ENCODE measurements at regions not wholly inside any gene's neighbourhood (a gene's known extent, or its start where the extent isn't known, plus 50 kb on each side); places are given as distances from the start of the nearest gene placed in this dataset.

DNA sequence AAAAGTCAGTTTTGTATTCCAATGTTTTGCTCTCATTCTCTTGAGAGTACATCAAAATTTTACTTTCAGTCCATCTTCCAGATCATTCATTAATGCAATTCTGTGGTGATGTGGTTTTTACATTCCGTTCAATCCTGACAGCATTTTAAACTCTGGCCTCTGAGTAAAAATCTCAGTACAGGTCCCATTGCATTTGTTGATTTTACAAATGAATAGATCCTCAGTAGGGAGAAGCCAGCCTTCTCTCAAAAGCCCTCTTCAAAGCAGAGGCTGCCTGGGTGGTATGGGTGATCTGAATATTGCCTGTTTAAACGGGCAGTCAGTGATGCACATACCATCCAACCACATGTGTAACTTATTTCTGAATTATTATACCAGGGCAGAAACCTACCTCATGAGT is 72.5 kb upstream of the TSC22D2 start:
- no peak overlapping the region for H3K27ac ChIP-seq
- no peak for TF ChIP-seq ZFX (IDR thresholded peaks at IDR 0.05; ENCODE audit: borderline replicate concordance)

DNA sequence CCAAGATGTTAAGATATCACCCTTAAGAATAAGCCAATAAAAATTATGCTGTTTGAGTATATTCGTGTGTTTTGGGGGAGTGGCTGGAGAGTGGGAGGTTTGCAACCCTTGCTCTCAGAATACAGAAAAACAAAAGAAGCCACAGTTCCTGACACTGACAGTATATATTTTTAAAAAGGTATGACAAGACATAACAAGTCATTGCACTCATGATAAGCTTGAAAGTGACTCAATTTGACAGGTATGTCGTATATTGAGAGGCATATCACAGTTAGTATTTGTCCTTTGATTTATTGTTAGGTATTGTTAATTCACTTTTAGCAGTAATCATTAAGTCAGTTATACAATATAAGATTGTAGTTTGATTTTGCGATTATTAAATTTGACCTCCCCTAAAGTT is 73.1 kb upstream of the TSC22D2 start:
- no peak for TF ChIP-seq ZFX (IDR thresholded peaks at IDR 0.05; ENCODE audit: borderline replicate concordance)
- TF ChIP-seq, protein P1, sequence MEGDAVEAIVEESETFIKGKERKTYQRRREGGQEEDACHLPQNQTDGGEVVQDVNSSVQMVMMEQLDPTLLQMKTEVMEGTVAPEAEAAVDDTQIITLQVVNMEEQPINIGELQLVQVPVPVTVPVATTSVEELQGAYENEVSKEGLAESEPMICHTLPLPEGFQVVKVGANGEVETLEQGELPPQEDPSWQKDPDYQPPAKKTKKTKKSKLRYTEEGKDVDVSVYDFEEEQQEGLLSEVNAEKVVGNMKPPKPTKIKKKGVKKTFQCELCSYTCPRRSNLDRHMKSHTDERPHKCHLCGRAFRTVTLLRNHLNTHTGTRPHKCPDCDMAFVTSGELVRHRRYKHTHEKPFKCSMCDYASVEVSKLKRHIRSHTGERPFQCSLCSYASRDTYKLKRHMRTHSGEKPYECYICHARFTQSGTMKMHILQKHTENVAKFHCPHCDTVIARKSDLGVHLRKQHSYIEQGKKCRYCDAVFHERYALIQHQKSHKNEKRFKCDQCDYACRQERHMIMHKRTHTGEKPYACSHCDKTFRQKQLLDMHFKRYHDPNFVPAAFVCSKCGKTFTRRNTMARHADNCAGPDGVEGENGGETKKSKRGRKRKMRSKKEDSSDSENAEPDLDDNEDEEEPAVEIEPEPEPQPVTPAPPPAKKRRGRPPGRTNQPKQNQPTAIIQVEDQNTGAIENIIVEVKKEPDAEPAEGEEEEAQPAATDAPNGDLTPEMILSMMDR (IDR thresholded peaks at IDR 0.05), result no peak
- no peak overlapping the region for H3K27ac ChIP-seq

DNA sequence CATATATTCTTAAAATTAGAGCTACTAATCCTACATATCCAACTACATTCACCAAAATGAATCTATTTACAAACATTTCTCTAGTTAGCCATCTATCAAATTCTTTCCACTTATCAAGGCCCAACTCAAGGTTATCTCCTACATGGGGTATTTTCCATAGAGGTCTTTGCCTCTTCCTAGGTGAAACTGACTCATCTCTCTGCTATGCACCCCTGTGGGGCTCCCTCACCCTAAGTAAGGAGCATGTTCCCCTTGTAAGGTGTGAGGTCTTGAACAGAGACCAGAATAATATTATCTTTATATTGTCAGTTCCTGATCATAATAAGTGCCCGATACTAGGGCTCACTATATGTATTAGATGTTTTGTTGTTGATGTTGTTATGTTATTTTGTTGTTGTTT is 74.6 kb upstream of the TSC22D2 start:
- H3K27ac ChIP-seq, result no peak overlapping the region
- no peak for TF ChIP-seq ZFX (IDR thresholded peaks at IDR 0.05; ENCODE audit: borderline replicate concordance)
- TF ChIP-seq, protein P1 (IDR thresholded peaks at IDR 0.05), result no peak

DNA sequence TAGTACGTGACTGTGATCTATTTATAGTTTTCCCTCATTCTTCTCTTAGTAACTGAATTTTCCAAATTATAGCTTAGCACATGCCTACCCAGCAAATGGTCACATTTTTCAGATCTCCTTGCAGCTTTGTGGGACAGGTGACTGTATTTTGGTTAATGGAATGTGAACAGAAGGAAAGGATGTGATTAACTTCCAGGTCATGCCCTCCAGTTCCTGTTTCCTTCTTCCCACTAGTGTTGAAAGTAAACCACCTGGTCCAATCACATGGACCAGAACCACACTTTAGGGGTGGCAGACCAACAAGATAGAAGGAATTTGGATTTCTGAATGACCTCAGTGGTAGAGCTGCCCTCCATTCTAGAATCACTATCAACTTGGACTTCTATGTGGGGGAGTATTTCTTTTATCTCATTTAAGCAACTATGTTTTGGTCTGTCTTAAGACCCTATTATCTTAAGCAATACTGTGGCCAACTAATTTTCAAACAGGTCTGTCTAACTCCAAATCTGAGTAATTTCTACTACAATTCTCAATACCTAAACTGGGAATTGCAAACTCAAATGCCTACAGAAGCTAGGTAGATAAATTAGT is 76.0 kb upstream of the TSC22D2 start:
- H3K27ac ChIP-seq, result no peak overlapping the region
- TF ChIP-seq, protein P1 (IDR thresholded peaks at IDR 0.05), result no peak
- no peak for TF ChIP-seq ZFX (IDR thresholded peaks at IDR 0.05; ENCODE audit: borderline replicate concordance)

DNA sequence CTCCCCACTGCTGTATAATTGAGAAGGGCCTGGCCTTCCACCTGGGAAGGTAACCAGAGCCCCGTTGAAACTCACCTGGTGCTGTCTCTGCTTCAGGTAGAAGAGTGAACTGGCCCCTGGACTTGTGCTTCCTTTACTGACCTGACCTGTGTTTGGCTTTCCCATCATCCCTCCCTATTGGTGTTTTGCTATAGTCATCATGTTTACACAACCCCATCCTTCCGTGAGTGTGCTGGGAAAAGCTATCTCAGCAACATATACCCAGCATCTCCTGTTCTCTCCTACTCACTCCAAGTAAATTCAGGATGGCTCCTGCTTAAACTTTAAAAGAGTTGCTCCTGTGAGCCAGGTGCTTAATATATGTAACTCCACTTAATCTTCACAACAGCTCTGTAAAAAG is 77.2 kb upstream of the TSC22D2 start:
- no peak for TF ChIP-seq ZFX (IDR thresholded peaks at IDR 0.05; ENCODE audit: borderline replicate concordance)
- TF ChIP-seq, protein P1 (IDR thresholded peaks at IDR 0.05), result no peak
- H3K27ac ChIP-seq, result no peak overlapping the region

DNA sequence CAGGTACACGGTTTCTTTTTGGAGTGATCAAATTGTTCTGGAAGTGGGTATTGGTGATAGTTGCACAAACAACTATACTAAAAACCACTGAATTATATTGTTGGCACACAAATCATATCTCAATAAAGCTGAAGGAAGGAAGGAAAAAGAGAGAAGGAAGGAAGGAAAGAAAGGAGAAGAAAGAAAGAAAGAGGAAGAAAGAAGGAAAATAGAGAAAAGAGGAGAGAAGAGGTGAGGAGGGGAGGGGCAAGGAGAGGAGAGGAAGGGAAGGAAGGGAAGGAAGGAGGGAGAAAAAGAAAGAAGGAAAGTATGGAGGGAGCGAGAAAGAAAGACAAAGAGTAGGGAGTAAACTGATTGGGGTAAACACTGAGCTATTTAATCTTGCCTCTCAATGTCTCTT is 77.9 kb upstream of the TSC22D2 start:
- no peak for TF ChIP-seq ZFX (IDR thresholded peaks at IDR 0.05; ENCODE audit: borderline replicate concordance)
- TF ChIP-seq, protein P1 (IDR thresholded peaks at IDR 0.05), result no peak
- no peak overlapping the region for H3K27ac ChIP-seq

DNA sequence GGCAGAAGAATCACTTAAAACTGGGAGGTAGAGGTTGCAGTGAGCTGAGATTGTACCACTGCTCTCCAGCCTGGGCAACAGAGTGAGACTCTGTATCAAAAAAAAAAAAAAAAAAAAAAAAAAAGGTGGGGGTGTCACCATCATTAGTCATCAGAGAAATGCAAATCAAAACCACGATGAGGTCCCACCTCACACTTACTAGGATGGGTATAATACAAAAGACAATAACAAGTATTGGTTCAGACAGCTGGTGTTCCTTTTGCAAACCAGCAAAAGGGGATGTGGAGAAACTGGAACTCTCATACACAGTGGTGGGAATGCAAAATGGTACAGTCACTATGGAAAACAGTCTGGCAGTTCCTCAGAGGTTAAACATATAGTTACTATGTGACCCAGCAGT is 78.7 kb upstream of the TSC22D2 start:
- TF ChIP-seq ZFX (IDR thresholded peaks at IDR 0.05; ENCODE audit: borderline replicate concordance), result no peak
- TF ChIP-seq, protein P1 (IDR thresholded peaks at IDR 0.05), result no peak
- H3K27ac ChIP-seq, result no peak overlapping the region

DNA sequence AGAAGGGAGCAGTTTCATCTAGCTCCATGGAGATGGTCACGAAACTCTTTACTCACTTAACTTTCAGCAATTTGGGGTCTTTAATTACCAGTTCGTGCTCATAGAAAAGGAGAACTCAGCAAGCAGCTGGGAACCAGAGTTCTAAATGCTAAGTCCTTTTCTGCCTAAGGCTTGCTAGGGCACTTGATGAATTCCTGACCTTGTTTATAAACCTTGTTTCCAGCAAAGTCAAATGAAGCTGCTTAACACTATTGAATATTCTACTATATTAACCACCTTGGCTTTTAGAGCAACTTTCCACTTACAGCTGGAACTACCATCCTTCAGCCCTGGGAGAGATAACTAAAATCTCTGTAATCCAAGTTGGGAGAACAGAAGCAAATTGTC is 79.5 kb upstream of the TSC22D2 start:
- no peak overlapping the region for H3K27ac ChIP-seq
- no peak for TF ChIP-seq ZFX (IDR thresholded peaks at IDR 0.05; ENCODE audit: borderline replicate concordance)
- TF ChIP-seq, protein P1 (IDR thresholded peaks at IDR 0.05), result no peak

All from 22Rv1 (cell line).